T-helper 17 cell (primary cell): ENCODE measurements at regions not wholly inside any gene's neighbourhood (a gene's known extent, or its start where the extent isn't known, plus 50 kb on each side); places are given as distances from the start of the nearest gene placed in this dataset.

Experiments
- ATAC-seq: fragments of 150-1000 bp; cut with Tn5 transposase; 2 replicates; pipeline ENCODE4 v1.10.0; 2021; ENCODE audit warnings: mild to moderate bottlenecking, moderate library complexity
- DNase-seq, 3 donors: peaks; one replicate each; pipeline versions ENCODE4 v3.0.0 to v3.0.0-alpha.2; 2020 to 2021
- H3K9me3 ChIP-seq: one replicate; pipeline ENCODE4 v1.7.0; 2013; ENCODE audit warnings: low read length, mild to moderate bottlenecking; ENCODE audit not compliant: control insufficient read depth, poor library complexity, severe bottlenecking
- H3K27ac Mint-ChIP-seq: one replicate; pipeline ENCODE4 v1.8.0; 2022; ENCODE audit warnings: mild to moderate bottlenecking, moderate library complexity, mixed read lengths
- H3K27me3 Mint-ChIP-seq: one replicate; pipeline ENCODE4 v1.8.0; 2022; ENCODE audit warnings: mixed read lengths
- H3K36me3 Mint-ChIP-seq: one replicate; pipeline ENCODE4 v1.8.0; 2022; ENCODE audit warnings: low read depth, mixed read lengths
- H3K4me1 Mint-ChIP-seq: one replicate; pipeline ENCODE4 v1.8.0; 2022; ENCODE audit warnings: mild to moderate bottlenecking, mixed read lengths
- H3K4me3 Mint-ChIP-seq: one replicate; pipeline ENCODE4 v1.8.0; 2022; ENCODE audit warnings: mild to moderate bottlenecking, moderate library complexity, mixed read lengths

DNA sequence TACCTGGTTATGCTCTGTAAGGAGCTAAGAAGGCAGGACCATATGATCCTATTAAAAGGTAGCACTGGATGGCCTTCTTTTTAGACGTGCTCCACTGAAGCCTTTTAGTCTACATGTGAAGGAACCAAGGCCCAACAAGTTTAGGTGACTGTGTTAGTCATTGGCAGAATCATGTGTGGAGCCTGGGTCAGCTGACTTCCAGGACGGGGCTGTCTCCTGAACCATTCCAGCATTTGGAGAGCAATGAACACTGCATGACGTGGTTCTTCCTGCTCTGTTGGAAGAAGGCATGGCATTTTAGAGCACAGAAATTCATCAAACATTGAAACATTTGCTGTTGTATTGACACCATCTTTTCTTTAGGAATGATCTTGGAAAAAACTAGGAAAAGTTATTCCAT, 87.8 kb upstream of the TIAM2 start:
- no peaks in the 10 kb centered on the region for H3K9me3 ChIP-seq
- no peak overlapping the region for H3K27ac Mint-ChIP-seq
- ATAC-seq: no peak
- H3K36me3 Mint-ChIP-seq: no peaks in the 10 kb centered on the region
- no peak for DNase-seq
- no peaks in the 10 kb centered on the region for H3K4me1 Mint-ChIP-seq
- H3K27me3 Mint-ChIP-seq: no peaks in the 10 kb centered on the region
- no peak overlapping the region for H3K4me3 Mint-ChIP-seq

DNA sequence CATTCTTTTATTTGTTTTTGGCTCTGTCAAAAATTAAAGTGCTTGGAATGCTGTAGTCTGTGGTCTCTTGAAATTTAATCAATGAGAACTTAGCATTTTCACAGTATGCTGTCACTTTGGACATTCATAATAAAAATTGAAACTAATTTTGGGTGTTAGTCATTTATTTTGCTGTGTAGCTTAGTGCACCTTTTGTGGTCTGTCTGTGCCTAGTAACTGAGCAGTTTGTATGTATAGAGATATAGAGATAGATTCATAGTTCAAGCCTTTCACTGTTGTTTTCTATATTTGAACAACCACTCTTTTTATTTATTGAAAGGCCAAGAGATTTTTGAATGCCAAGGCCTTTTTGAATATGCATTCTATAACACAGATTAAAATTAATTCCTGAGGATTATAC, 86.4 kb upstream of the TIAM2 start:
- Mint-ChIP-seq H3K4me3 (no peak overlapping the region), H3K36me3 (no peaks in the 10 kb centered on the region), H3K4me1 (peaks cover 2% of the 10 kb centered on the region), H3K27ac (no peak overlapping the region), H3K27me3 (no peaks in the 10 kb centered on the region)
- no peaks in the 10 kb centered on the region for H3K9me3 ChIP-seq
- no peak for DNase-seq
- ATAC-seq: no peak

- Mint-ChIP-seq H3K27ac (no peak overlapping the region), H3K4me1 (peaks cover 3% of the 10 kb centered on the region), H3K36me3 (no peaks in the 10 kb centered on the region), H3K4me3 (no peak overlapping the region), H3K27me3 (no peaks in the 10 kb centered on the region)
- no peak for ATAC-seq
- no peak for DNase-seq
- H3K9me3 ChIP-seq: no peaks in the 10 kb centered on the region
Measured at GRCh38 chr6:154909311-154909710, 85.8 kb upstream of the TIAM2 start.

DNA sequence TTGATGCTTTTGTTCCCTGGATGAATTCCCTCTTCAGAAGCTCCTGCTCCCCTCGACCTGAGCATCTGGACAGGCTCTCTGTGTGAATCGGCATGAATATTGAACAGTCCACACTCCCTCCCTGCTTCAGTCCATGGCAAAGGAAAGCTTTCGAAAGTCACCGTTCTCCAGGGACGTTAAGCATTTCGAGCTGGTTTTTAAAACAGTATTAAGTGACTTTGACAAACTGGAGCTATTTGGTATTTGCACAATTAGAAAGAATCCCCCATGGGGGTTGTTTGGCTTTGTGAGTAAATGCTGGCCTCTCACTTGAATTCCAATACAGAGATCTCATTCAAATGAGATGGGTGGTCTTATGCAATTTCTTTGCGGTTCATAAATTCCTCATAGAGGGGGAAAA, 85.3 kb upstream of the TIAM2 start:
- no peaks in the 10 kb centered on the region for H3K36me3 Mint-ChIP-seq
- no peak overlapping the region for H3K4me3 Mint-ChIP-seq
- no peak for DNase-seq
- no peak overlapping the region for H3K27ac Mint-ChIP-seq
- peaks cover 3% of the 10 kb centered on the region for H3K4me1 Mint-ChIP-seq
- H3K9me3 ChIP-seq: no peaks in the 10 kb centered on the region
- no peaks in the 10 kb centered on the region for H3K27me3 Mint-ChIP-seq
- no peak for ATAC-seq

GRCh38 chr6:154914288-154914687, 80.8 kb upstream of the TIAM2 start:
- no peaks in the 10 kb centered on the region for H3K36me3 Mint-ChIP-seq
- peaks cover 3% of the 10 kb centered on the region for H3K4me1 Mint-ChIP-seq
- ATAC-seq (no peak), DNase-seq (no peak)
- H3K27ac Mint-ChIP-seq: no peak overlapping the region
- no peak overlapping the region for H3K4me3 Mint-ChIP-seq
- H3K27me3 Mint-ChIP-seq: no peaks in the 10 kb centered on the region
- H3K9me3 ChIP-seq: no peaks in the 10 kb centered on the region

DNA sequence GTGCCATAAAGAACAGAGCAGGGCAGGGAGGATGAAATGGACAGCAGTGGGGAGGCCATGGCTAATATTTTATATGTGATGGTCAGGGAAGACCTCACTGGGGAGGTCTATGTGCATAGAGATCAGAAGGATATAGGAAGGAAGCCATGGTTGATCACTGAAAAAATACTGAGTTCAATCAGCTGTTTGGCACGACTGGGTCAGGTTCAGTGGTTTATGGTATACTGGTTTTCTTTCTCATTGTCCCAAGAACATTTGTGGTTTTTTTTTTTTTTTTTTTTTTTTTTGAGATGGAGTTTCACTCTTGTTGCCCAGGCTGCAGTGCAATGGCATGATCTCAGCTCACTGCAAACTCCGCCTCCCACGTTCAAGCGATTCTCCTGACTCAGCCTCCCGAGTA, 78.3 kb upstream of the TIAM2 start:
- no peaks in the 10 kb centered on the region for H3K27me3 Mint-ChIP-seq
- no peak overlapping the region for H3K27ac Mint-ChIP-seq
- no peaks in the 10 kb centered on the region for H3K36me3 Mint-ChIP-seq
- H3K4me3 Mint-ChIP-seq: no peak overlapping the region
- no peak for DNase-seq
- ATAC-seq: no peak
- H3K9me3 ChIP-seq: no peaks in the 10 kb centered on the region
- H3K4me1 Mint-ChIP-seq: peaks cover 5% of the 10 kb centered on the region

GRCh38 chr6:154917941-154918340, 77.2 kb upstream of the TIAM2 start:
- H3K9me3 ChIP-seq: no peaks in the 10 kb centered on the region
- H3K36me3 Mint-ChIP-seq: no peaks in the 10 kb centered on the region
- no peak overlapping the region for H3K4me3 Mint-ChIP-seq
- no peak overlapping the region for H3K27ac Mint-ChIP-seq
- no peaks in the 10 kb centered on the region for H3K27me3 Mint-ChIP-seq
- DNase-seq: no peak
- H3K4me1 Mint-ChIP-seq: peaks cover 7% of the 10 kb centered on the region
- no peak for ATAC-seq

DNA sequence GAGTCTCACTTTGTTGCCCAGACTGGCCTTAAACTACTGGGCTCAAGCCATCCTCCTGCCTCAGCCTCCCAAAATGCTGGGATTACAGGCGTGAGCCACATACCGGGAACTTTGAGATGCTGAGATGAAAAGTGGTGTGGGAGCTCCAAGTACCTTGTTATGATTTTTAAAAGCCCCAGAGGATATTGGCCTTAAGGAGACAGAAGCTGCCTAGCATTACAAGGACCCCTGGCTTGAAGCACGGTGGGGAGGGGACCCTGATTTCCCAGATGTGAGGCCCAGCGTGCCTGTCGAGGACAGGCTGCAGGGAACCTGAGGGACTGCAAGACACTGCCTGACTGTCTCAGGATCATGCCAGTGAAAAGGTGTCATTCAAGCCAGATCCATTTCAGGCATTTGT, 75.3 kb upstream of the TIAM2 start:
- DNase-seq: no peak
- no peak overlapping the region for H3K4me3 Mint-ChIP-seq
- H3K36me3 Mint-ChIP-seq: no peaks in the 10 kb centered on the region

DNA sequence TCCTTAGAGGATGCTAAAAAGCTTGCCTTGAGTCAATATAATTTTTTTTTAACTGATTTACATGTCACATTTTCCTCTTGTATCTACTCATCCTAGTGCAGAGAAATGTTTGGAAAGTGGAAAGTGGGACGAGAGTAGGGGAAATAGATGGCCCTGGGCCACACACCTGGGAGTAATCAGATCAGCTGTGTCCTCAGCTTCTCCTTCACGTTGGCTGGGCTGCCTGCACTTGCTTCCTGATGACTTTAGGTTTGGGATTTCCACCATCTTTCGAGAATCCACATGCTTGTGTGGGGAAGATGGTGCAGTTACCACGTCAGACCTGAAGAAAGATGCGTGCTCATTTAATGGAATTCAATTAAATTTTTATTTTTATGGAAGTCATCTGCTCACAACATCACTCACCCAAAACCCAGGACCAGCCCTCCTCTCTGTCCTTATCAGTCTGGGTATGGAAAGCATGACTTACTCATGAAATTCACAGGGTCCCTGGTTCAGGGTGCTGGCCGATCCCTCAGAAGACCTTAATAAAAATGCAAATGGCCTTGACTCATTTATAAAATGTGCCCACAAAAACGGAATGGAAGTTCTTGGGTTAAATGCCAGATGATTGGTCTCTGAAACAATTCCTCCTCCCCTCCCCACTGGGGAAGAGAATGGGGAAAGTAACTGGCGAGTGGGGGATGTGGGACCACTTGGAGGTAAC, 74.5 kb upstream of the TIAM2 start:
- DNase-seq: no peak
- no peaks in the 10 kb centered on the region for H3K9me3 ChIP-seq
- Mint-ChIP-seq H3K4me1 (peaks cover 10% of the 10 kb centered on the region), H3K36me3 (peaks cover 1% of the 10 kb centered on the region), H3K27ac (no peak overlapping the region), H3K27me3 (no peaks in the 10 kb centered on the region), H3K4me3 (no peak overlapping the region)
- ATAC-seq: no peak

More for the DNA sequence above, 75.3 kb upstream of the TIAM2 start:
- H3K9me3 ChIP-seq: no peaks in the 10 kb centered on the region
- ATAC-seq: no peak
- H3K27ac Mint-ChIP-seq: no peak overlapping the region
- peaks cover 10% of the 10 kb centered on the region for H3K4me1 Mint-ChIP-seq
- H3K27me3 Mint-ChIP-seq: no peaks in the 10 kb centered on the region

- no peaks in the 10 kb centered on the region for H3K9me3 ChIP-seq
- no peak for DNase-seq
- ATAC-seq: no peak
- Mint-ChIP-seq H3K27me3 (no peaks in the 10 kb centered on the region), H3K4me1 (peaks cover 10% of the 10 kb centered on the region), H3K36me3 (peaks cover 2% of the 10 kb centered on the region), H3K27ac (no peak overlapping the region), H3K4me3 (no peak overlapping the region)
Measured at GRCh38 chr6:154921482-154921881, 73.6 kb upstream of the TIAM2 start.

DNA sequence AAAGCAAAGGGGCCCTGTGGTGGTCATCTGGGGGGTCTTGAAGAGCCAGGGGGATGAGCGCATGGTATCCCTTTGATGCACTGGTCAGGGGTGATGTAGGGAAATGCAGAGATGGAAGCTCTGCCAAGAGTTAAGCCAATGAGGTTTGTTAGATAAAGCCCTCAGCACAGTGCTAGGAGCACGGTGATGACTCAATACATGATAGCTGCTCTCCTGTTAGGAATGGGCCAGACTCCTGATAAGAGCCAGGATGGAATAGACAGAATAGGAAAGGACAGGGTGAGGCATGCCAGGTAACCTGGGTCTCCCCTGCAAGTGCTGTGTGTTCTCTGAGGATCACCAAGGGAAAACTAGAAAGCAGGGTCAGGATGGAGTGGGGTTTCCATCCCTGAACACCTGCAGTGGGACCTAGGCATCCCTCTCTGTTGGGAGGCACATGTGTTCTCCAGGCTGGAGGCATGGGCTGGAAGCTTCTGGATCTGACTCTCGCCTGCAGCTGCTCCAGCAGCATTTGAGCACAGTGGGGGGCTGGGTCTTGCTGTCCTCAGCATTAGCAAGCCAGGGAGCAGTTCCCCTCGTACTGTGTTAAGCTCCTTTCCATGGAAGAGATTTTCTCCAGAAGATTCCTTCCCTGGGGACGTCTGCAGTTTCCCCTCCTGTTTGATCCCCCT, 71.8 kb upstream of the TIAM2 start:
- Mint-ChIP-seq H3K27ac (peak overlapping the region; percentile 57), H3K36me3 (peaks cover 2% of the 10 kb centered on the region), H3K4me1 (peaks cover 11% of the 10 kb centered on the region), H3K4me3 (no peak overlapping the region), H3K27me3 (no peaks in the 10 kb centered on the region)
- DNase-seq (no peak), ATAC-seq (no peak)
- no peaks in the 10 kb centered on the region for H3K9me3 ChIP-seq

DNA sequence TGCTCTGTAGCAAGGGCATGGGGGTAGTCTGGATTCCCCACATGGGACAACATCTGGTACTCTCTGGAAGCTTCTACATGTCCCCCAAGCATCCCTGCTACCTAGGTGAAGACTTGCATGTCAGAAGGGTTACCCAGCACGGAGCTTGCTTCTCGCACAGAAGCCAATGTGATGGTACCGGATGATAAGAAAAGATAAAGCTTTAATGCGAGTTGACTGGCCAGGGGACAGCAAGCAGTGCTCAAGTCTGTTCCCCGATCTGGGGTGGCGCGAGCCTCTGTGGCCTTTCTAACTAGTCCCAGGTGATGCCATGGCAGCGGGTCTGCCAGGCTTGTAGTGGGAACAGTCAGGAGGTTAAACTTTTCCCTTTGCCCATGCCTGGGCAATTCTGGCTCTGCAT, 70.0 kb upstream of the TIAM2 start:
- no peaks in the 10 kb centered on the region for H3K9me3 ChIP-seq
- Mint-ChIP-seq H3K27me3 (no peaks in the 10 kb centered on the region), H3K36me3 (peaks cover 2% of the 10 kb centered on the region), H3K4me3 (no peak overlapping the region), H3K27ac (no peak overlapping the region), H3K4me1 (peaks cover 13% of the 10 kb centered on the region)
- ATAC-seq (no peak), DNase-seq (no peak)

- Mint-ChIP-seq H3K4me1 (peaks cover 13% of the 10 kb centered on the region), H3K4me3 (no peak overlapping the region), H3K36me3 (peaks cover 2% of the 10 kb centered on the region), H3K27ac (peak overlapping the region; percentile 45), H3K27me3 (no peaks in the 10 kb centered on the region)
- no peaks in the 10 kb centered on the region for H3K9me3 ChIP-seq
- ATAC-seq: no peak
- DNase-seq: no peak
Measured at GRCh38 chr6:154926366-154926765, 68.7 kb upstream of the TIAM2 start.

- H3K4me3 Mint-ChIP-seq: no peak overlapping the region
- H3K27me3 Mint-ChIP-seq: no peaks in the 10 kb centered on the region
- H3K27ac Mint-ChIP-seq: no peak overlapping the region
Measured at GRCh38 chr6:154928325-154928922, 66.7 kb upstream of the TIAM2 start.

More at GRCh38 chr6:154928325-154928922, 66.7 kb upstream of the TIAM2 start:
- H3K9me3 ChIP-seq: no peaks in the 10 kb centered on the region
- peaks cover 5% of the 10 kb centered on the region for H3K4me1 Mint-ChIP-seq
- DNase-seq: peak; percentile 13 to 45 (median 16)
- H3K36me3 Mint-ChIP-seq: peaks cover 2% of the 10 kb centered on the region
- ATAC-seq: peak; percentile 59
